ENCODE measurements at regions not wholly inside any gene's neighbourhood (a gene's known extent, or its start where the extent isn't known, plus 50 kb on each side); places are given as distances from the start of the nearest gene placed in this dataset.

DNA sequence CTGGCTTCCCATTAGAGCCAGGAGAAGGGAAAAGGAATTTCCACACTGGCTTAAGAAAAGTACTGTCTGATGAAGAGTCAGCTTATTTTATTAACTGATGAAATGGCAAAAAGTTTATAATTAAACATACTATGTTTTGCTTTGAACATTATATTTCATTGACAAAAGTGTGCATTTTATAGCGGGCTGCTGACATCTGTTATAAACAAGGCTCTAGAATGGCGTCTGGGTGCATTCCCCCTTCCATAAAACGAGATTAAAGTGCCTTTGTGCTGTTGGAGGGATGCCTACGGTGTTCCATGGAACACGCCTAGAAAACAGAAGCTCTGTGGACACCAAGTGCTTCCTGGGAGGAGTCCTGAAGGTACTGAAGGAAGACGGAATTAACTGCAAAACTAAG lies 220.2 kb downstream of the SNX10 start:
- CTCF ChIA-PET = no interaction called here
- Mint-ChIP-seq H3K27me3 (no peaks in the 10 kb centered on the region), H3K27ac (no peak overlapping the region), H3K9me3 (peaks cover 1% of the 10 kb centered on the region), H3K36me3 (ENCODE audit: low read depth) (no peaks in the 10 kb centered on the region), H3K4me1 (ENCODE audit: low read depth) (no peaks in the 10 kb centered on the region), H3K4me3 (no peak overlapping the region)
- TF ChIP-seq, protein P1, sequence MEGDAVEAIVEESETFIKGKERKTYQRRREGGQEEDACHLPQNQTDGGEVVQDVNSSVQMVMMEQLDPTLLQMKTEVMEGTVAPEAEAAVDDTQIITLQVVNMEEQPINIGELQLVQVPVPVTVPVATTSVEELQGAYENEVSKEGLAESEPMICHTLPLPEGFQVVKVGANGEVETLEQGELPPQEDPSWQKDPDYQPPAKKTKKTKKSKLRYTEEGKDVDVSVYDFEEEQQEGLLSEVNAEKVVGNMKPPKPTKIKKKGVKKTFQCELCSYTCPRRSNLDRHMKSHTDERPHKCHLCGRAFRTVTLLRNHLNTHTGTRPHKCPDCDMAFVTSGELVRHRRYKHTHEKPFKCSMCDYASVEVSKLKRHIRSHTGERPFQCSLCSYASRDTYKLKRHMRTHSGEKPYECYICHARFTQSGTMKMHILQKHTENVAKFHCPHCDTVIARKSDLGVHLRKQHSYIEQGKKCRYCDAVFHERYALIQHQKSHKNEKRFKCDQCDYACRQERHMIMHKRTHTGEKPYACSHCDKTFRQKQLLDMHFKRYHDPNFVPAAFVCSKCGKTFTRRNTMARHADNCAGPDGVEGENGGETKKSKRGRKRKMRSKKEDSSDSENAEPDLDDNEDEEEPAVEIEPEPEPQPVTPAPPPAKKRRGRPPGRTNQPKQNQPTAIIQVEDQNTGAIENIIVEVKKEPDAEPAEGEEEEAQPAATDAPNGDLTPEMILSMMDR (IDR thresholded peaks at IDR 0.05) = no peak
- intact Hi-C loops (cut with micrococcal nuclease) = no loop called here
- POLR2A ChIA-PET = interaction anchor here (1.6 kb wide), 1 partner anchor 9 kb away, joined by 6 read pairs; no protein-coding TSS in a partner anchor
- ATAC-seq (no peak), DNase-seq (no peak)

DNA sequence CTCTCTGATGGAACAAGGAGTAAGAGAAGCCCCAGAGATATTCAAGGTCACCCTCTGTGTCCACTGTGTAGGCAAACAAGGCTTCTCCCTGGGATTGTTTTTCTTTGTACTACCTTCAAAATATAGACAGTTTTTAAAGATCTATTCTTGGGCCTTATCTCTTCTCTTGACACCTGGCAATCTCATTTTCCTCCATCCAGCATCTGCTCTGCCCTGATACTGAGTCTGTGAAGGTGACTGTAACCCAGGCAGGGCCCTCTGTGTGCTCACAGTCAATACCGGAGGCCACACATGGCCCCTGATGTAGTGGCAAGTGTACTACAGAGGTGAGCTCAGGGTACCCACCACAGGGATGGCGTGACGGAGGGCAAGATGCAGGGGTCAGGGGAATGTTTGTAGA lies 221.1 kb downstream of the SNX10 start:
- Mint-ChIP-seq H3K27ac (no peak overlapping the region), H3K4me3 (no peak overlapping the region), H3K9me3 (peaks cover 1% of the 10 kb centered on the region), H3K4me1 (ENCODE audit: low read depth) (no peaks in the 10 kb centered on the region), H3K27me3 (no peaks in the 10 kb centered on the region), H3K36me3 (ENCODE audit: low read depth) (no peaks in the 10 kb centered on the region)
- ChIA-PET CTCF (no interaction called here), POLR2A (no interaction called here)
- ATAC-seq = no peak
- intact Hi-C loops (cut with micrococcal nuclease) = no loop called here
- no peak for DNase-seq
- TF ChIP-seq, protein P1 (IDR thresholded peaks at IDR 0.05) = no peak

DNA sequence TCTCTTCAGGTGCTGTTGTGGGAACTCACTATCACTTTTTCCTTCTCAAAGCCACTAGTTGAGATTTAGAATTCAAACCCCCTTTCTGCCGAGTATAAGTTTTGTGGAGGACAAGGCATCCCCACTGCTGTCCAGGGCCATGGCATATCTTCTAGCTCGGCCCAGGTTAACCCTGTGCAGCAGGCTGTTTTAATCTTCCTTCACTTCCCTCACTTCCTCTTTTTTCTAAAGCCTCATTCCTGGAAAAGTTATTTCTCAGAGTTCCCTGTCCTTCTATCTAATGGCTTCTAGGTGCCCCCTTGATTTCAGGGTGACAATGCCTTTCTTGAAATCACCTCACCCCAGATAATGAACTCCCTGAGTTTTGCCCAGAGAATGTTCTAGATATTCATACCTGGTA lies 222.3 kb downstream of the SNX10 start:
- H3K36me3 Mint-ChIP-seq (ENCODE audit: low read depth) = no peaks in the 10 kb centered on the region
- H3K4me1 Mint-ChIP-seq (ENCODE audit: low read depth) = no peaks in the 10 kb centered on the region
- ChIA-PET CTCF (no interaction called here), POLR2A (no interaction called here)
- intact Hi-C loops (cut with micrococcal nuclease) = no loop called here
- H3K27me3 Mint-ChIP-seq = no peaks in the 10 kb centered on the region
- DNase-seq (no peak), ATAC-seq (no peak)
- no peak overlapping the region for H3K4me3 Mint-ChIP-seq
- H3K9me3 Mint-ChIP-seq = peaks cover 1% of the 10 kb centered on the region
- TF ChIP-seq, protein P1 (IDR thresholded peaks at IDR 0.05) = no peak
- H3K27ac Mint-ChIP-seq = no peak overlapping the region

DNA sequence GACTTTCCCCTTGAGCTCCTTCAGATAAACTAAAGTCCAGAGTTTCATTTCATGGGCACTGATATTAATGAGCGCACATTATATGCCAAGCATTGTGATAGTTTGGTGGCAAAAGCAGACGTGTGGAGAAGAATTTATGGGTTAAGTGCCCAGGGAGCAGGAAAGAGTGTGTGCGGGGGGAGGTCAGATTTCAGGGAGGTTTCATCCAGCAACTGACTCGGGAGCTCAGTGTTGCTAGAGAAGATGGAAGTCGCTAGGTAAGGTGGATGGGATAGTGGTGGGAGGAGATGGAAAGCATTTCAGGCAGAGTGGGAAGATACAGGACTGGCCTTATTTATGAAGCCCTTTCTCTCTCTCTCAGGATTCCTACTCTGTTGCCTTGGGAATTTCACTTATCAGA lies 223.0 kb downstream of the SNX10 start:
- intact Hi-C loops (cut with micrococcal nuclease) = no loop called here
- no peak for ATAC-seq
- ChIA-PET CTCF (no interaction called here), POLR2A (no interaction called here)
- no peak overlapping the region for H3K27ac Mint-ChIP-seq
- no peaks in the 10 kb centered on the region for H3K36me3 Mint-ChIP-seq (ENCODE audit: low read depth)
- no peaks in the 10 kb centered on the region for H3K27me3 Mint-ChIP-seq
- peaks cover 1% of the 10 kb centered on the region for H3K9me3 Mint-ChIP-seq
- no peak for DNase-seq
- H3K4me3 Mint-ChIP-seq = no peak overlapping the region
- no peaks in the 10 kb centered on the region for H3K4me1 Mint-ChIP-seq (ENCODE audit: low read depth)
- TF ChIP-seq, protein P1 (IDR thresholded peaks at IDR 0.05) = no peak

DNA sequence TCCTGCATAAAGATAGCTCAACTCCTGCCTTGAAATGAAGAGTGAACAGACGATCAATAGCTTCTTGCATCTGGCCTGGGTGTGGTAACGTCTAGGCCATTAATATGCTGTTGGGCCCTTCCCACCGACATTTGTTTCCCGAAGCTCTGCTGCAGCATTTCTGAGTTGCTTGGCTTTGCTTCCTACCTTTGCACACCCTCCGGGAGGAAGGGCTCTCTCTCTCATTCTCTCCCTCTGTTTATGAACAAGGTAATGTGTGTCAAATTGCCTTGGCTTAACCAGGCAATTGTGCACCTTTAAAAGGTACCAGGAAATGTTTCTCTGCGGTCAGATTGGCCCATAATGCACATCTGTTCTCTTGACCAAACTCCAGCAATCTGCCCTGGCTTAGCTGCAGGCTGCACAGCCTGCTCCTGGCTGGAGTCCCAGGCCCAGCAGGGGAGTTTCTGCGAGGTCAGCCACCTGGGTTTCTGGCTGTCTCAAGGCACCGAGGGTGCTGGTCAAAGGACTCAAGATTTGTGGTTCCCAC lies 223.7 kb downstream of the SNX10 start:
- POLR2A ChIA-PET = no interaction called here
- ATAC-seq = no peak
- no peak overlapping the region for H3K4me3 Mint-ChIP-seq
- intact Hi-C loops (cut with micrococcal nuclease) = no loop called here
- DNase-seq = no peak
- H3K9me3 Mint-ChIP-seq = no peaks in the 10 kb centered on the region
- H3K36me3 Mint-ChIP-seq (ENCODE audit: low read depth) = no peaks in the 10 kb centered on the region
- no peak overlapping the region for H3K27ac Mint-ChIP-seq
- H3K4me1 Mint-ChIP-seq (ENCODE audit: low read depth) = no peaks in the 10 kb centered on the region
- TF ChIP-seq, protein P1 (IDR thresholded peaks at IDR 0.05) = no peak
- H3K27me3 Mint-ChIP-seq = no peaks in the 10 kb centered on the region
- CTCF ChIA-PET = no interaction called here

Measured in activated CD8-positive, alpha-beta T cell treated with anti-CD3 and anti-CD28 coated beads for 36 hours (primary cell).